GM18867 (cell line): ENCODE measurements at regions not wholly inside any gene's neighbourhood (a gene's known extent, or its start where the extent isn't known, plus 50 kb on each side); places are given as distances from the start of the nearest gene placed in this dataset.
"Not testable (repeated sequence)": the region's sequence is repeated elsewhere in the genome, so short reads cannot be mapped to it uniquely, and the experiment has no call there.

ENCODE experiments used
- ATAC-seq: cut with Tn5 transposase; IDR thresholded peaks from one replicate; pipeline ENCODE4 v1.9.1; 2021; ENCODE audit warnings: mild to moderate bottlenecking, moderate library complexity; ENCODE audit not compliant: unreplicated experiment

GRCh38 chr11:21625982-21626381 is 566.9 kb upstream of the ANO5 start:
- no peak for ATAC-seq

- no peak for ATAC-seq
Observed at GRCh38 chr11:21628641-21629040, 564.2 kb upstream of the ANO5 start.

GRCh38 chr11:21630934-21631478 is 561.9 kb upstream of the ANO5 start:
- peak; percentile 51 for ATAC-seq

GRCh38 chr11:21631991-21632390 is 560.9 kb upstream of the ANO5 start:
- ATAC-seq, result no peak

GRCh38 chr11:21634491-21634890 is 558.4 kb upstream of the ANO5 start:
- ATAC-seq, result no peak

GRCh38 chr11:21634956-21635355 is 557.9 kb upstream of the ANO5 start:
- ATAC-seq, result no peak

- ATAC-seq, result peak; percentile 49
Observed at GRCh38 chr11:21635394-21636145, 557.3 kb upstream of the ANO5 start.

- ATAC-seq, result no peak
Observed at GRCh38 chr11:21636561-21636960, 556.3 kb upstream of the ANO5 start.

GRCh38 chr11:21640491-21640890 is 552.4 kb upstream of the ANO5 start:
- ATAC-seq, result peak; percentile 62

GRCh38 chr11:21641869-21642268 is 551.0 kb upstream of the ANO5 start:
- no peak for ATAC-seq

- ATAC-seq, result no peak
Observed at GRCh38 chr11:21646351-21646750, 546.5 kb upstream of the ANO5 start.

GRCh38 chr11:21650961-21651360 is 541.9 kb upstream of the ANO5 start:
- no peak for ATAC-seq

GRCh38 chr11:21653951-21654421 is 538.9 kb upstream of the ANO5 start:
- ATAC-seq, result no peak

- ATAC-seq, result no peak
Observed at GRCh38 chr11:21656065-21656464, 536.8 kb upstream of the ANO5 start.

GRCh38 chr11:21658654-21659193 is 534.2 kb upstream of the ANO5 start:
- ATAC-seq, result no peak

GRCh38 chr11:21659377-21659776 is 533.5 kb upstream of the ANO5 start:
- ATAC-seq, result not testable (repeated sequence)

- ATAC-seq, result no peak
Observed at GRCh38 chr11:21659961-21660360, 532.9 kb upstream of the ANO5 start.

- ATAC-seq, result no peak
Observed at GRCh38 chr11:21675049-21675616, 517.8 kb upstream of the ANO5 start.

- ATAC-seq, result no peak
Observed at GRCh38 chr11:21687643-21688042, 505.2 kb upstream of the ANO5 start.

GRCh38 chr11:21704539-21704938 is 488.3 kb upstream of the ANO5 start:
- no peak for ATAC-seq

- no peak for ATAC-seq
Observed at GRCh38 chr11:21707116-21707739, 485.7 kb upstream of the ANO5 start.

- no peak for ATAC-seq
Observed at GRCh38 chr11:21710809-21711208, 482.1 kb upstream of the ANO5 start.
